ENCODE measurements at regions not wholly inside any gene's neighbourhood (a gene's known extent, or its start where the extent isn't known, plus 50 kb on each side); places are given as distances from the start of the nearest gene placed in this dataset.

DNA sequence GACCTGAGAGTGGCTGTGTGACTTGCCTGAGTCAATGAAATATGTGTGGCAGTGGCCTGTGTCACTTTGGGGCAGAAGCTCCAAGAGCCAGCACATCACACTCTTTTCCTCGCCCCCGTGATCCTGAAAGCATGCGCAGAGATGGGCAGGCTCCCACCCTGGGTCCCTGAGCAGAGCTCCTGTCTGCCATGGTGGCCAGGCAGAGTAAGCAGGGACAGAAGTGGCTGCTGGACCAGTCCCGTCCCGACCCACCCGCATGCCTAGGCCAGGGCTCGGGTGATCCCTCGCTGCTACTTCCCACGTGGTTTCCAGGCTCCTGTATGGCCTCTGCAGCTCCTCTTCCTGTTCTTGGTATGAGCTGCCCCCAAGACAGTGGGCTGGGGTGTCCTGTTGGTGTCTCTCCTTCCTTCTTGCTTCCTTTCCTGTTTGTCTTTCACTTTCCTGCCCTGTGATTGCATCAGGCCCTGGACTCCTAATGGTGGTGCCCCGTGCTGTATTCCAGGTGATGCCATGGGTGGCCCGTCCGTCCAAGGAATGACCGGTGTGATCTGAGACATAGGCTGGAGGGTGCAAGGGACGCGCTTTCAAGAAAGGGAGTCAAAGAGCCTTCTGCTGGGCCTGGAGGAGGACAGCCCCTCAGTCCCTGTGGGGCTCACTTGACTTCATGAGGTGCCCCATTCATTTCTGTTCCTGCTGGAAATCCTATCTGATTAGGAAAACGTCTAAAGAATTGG, 71.4 kb upstream of the SHH start:
- H3K4me3 ChIP-seq = no peak overlapping the region
- DNase-seq (ENCODE audit: low spot score) = no peak
- TF ChIP-seq, protein P1, sequence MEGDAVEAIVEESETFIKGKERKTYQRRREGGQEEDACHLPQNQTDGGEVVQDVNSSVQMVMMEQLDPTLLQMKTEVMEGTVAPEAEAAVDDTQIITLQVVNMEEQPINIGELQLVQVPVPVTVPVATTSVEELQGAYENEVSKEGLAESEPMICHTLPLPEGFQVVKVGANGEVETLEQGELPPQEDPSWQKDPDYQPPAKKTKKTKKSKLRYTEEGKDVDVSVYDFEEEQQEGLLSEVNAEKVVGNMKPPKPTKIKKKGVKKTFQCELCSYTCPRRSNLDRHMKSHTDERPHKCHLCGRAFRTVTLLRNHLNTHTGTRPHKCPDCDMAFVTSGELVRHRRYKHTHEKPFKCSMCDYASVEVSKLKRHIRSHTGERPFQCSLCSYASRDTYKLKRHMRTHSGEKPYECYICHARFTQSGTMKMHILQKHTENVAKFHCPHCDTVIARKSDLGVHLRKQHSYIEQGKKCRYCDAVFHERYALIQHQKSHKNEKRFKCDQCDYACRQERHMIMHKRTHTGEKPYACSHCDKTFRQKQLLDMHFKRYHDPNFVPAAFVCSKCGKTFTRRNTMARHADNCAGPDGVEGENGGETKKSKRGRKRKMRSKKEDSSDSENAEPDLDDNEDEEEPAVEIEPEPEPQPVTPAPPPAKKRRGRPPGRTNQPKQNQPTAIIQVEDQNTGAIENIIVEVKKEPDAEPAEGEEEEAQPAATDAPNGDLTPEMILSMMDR (IDR thresholded peaks at IDR 0.05) = no peak
- no peak overlapping the region for H3K27ac ChIP-seq

DNA sequence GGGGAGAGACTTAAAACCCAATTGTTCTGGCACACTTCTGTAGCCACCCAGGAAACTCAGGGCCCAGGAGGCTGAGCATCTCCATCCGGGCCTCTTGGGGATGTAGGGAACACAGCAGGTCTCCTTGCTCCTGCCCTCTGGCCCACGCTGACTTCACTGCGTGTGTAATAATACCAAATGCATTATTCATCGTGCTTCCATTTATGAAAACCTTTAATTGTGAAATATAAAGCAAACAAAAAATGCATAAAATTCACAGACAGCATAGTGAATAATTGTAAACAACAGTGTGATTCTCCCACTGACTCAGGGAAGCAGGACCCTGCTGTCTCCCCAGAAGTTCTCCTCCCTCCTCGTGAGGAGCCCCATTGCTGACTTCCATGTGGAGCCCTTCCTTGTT, 70.3 kb upstream of the SHH start:
- DNase-seq (ENCODE audit: low spot score) = no peak
- no peak overlapping the region for H3K27ac ChIP-seq
- TF ChIP-seq, protein P1 (IDR thresholded peaks at IDR 0.05) = no peak
- H3K4me3 ChIP-seq = no peak overlapping the region

DNA sequence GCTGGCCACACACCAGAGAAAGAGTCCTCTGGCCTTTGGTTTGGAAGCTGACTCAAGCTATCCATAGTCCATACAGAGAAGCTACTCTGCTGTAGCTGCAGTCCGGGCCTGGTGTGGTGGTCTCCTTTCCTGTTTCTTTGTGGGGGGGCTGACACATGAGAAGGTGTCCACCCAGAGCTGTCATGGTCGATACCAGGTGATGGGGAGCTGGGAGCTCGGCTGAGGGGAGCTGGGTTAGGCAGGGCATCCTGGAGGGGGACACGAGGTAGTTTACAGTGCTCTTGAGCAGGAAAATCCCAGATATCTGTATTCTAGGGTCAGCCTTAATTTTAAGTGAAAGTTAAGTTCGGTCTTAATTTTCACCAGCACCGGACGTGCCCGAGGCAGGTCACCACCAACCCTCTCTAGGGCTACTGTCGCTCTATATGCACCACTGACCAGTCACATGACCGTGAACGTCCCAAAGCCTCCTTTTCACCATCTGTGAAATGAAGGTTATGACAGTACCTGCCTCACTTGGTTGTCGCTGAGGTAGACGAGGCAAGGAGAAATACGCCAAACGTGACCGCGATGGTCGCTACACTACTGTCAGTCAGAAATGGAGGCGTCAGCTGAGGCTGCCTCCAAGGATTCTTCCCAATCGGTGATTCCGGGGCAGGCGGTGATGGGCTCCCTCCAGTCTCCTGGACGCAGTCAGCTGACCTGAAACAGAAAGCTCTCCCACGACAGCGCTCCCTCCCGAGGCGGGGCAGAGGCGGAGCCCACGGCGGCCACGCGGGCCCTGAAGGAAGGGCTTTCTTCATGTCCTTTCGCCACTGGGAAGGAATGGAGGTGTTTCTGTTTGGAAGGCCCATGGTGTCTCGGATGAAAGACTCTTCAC, 69.4 kb upstream of the SHH start:
- no peak for DNase-seq (ENCODE audit: low spot score)
- TF ChIP-seq, protein P1 (IDR thresholded peaks at IDR 0.05) = no peak
- Histone ChIP-seq H3K27ac (no peak overlapping the region), H3K4me3 (no peak overlapping the region)

DNA sequence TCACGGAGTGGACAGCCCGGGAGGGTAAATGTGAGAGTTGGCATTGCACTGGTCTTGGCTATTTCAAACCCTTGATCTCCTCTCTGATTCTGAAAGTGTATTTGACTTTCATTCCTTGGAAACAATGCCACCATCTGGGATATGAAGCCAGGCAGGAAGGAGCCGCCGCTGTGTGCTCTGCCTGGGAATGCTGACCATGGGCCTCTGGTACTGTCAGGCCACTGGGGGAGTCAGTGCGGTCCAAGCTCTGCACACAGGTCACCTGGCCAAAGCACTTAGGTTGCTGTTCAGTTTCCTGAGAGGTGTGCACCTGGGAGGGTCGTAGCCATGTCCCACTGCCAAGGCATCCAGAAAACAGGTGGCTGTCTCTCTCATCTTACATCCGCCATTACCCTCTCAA, 68.5 kb upstream of the SHH start:
- H3K4me3 ChIP-seq = no peak overlapping the region
- H3K27ac ChIP-seq = no peak overlapping the region
- TF ChIP-seq, protein P1 (IDR thresholded peaks at IDR 0.05) = no peak
- DNase-seq (ENCODE audit: low spot score) = peak; percentile 19

DNA sequence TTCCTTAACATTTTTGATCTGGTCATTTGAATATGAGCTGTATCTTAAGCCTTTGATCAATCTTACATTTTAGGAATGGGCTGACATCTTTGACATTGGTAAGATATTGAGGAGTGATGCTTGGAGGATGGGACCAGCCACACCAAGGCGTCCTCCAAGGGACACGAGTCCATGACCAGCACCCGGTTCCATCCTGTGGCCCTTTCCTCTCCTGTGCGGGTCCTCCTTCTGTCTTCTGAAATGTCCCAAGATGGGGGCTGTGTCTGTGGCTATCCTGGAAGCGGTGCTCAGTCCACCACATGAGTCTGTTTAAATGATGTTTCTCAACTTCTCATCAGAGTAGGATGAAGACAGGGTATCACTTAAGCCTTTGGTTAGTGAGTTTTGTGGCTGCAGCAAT, 67.3 kb upstream of the SHH start:
- H3K27ac ChIP-seq = no peak overlapping the region
- TF ChIP-seq, protein P1 (IDR thresholded peaks at IDR 0.05) = no peak
- DNase-seq (ENCODE audit: low spot score) = peak; percentile 46
- no peak overlapping the region for H3K4me3 ChIP-seq

DNA sequence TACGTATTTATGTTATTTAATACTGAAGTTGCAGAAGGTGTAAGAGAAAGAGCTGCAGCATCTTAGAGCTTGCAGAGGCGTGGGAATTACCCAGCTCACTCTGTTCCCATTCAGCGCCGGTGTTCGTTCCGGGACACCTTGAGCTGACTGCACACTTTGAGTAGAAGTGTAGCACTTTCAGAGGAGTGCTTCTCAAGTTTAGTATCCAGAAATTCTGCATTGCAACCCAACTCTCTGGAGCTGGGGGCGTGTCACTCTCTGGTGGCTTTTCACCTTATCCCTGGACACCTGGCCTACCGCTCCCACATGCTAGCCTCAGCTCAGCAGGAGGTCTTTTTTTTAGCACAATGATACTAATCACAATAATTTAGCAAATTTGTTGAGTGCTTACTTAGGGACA, 66.4 kb upstream of the SHH start:
- no peak overlapping the region for H3K4me3 ChIP-seq
- TF ChIP-seq, protein P1 (IDR thresholded peaks at IDR 0.05) = no peak
- H3K27ac ChIP-seq = no peak overlapping the region
- DNase-seq (ENCODE audit: low spot score) = peak; percentile 5

All from coronary artery (tissue), 2 donors.